ENCODE measurements at regions not wholly inside any gene's neighbourhood (a gene's known extent, or its start where the extent isn't known, plus 50 kb on each side); places are given as distances from the start of the nearest gene placed in this dataset.
"Not testable (repeated sequence)": the region's sequence is repeated elsewhere in the genome, so short reads cannot be mapped to it uniquely, and the experiment has no call there.

- TF ChIP-seq CTCF (optimal IDR thresholded peaks at IDR 0.05 in 1 of 3, IDR thresholded peaks at IDR 0.05 in 1 of 3, conservative IDR thresholded peaks at IDR 0.05 in 1 of 3; ENCODE audit: extremely low read depth in 1 of 3, insufficient read depth in 2 of 3, low read length in 3 of 3); EZH2 (IDR thresholded peaks at IDR 0.05; ENCODE audit: low read length): not testable (repeated sequence)
Observed at GRCh38 chr10:47680848-47681637, 82.3 kb downstream of the SYT15B start.

Measured in keratinocyte (primary cell).